Astrocyte (in vitro differentiated cells and primary cell): ENCODE measurements at regions not wholly inside any gene's neighbourhood (a gene's known extent, or its start where the extent isn't known, plus 50 kb on each side); places are given as distances from the start of the nearest gene placed in this dataset.
"Not testable (repeated sequence)": the region's sequence is repeated elsewhere in the genome, so short reads cannot be mapped to it uniquely, and the experiment has no call there.

Experiments used
- DNase-seq: peaks from one replicate; pipeline ENCODE4 v3.0.0-alpha.2; 2010; ENCODE audit warnings: low read depth
- FAIRE-seq: peaks from 2 replicates; lab custom pipeline; 2011; peaks lifted over from hg19 to GRCh38; lab: Jason Lieb, UNC
- H2AFZ ChIP-seq: 2 replicates; pipeline ENCODE4 v1.6.0; 2012; ENCODE audit warnings: low read depth, low read length, inconsistent platforms
- H3K27ac ChIP-seq: 2 replicates; pipeline ENCODE4 v1.5.1; 2011; ENCODE audit warnings: low read depth, low read length, inconsistent platforms
- H3K27me3 ChIP-seq: 2 replicates; pipeline ENCODE4 v1.6.0; 2011; ENCODE audit warnings: low read length, inconsistent platforms; ENCODE audit not compliant: insufficient read depth
- H3K36me3 ChIP-seq: 2 replicates; pipeline ENCODE4 v1.5.1; 2011; ENCODE audit warnings: low read length, inconsistent platforms; ENCODE audit not compliant: insufficient read depth
- H3K4me1 ChIP-seq: 2 replicates; pipeline ENCODE4 v1.5.1; 2011; ENCODE audit warnings: low read length, inconsistent platforms; ENCODE audit not compliant: insufficient read depth
- H3K4me2 ChIP-seq: 2 replicates; pipeline ENCODE4 v1.6.0; 2012; ENCODE audit warnings: low read length, inconsistent platforms
- H3K4me3 ChIP-seq: 2 replicates; pipeline ENCODE4 v1.5.1; 2011; ENCODE audit warnings: low read depth, mild to moderate bottlenecking, low read length, inconsistent platforms; ENCODE audit not compliant: insufficient read depth
- H3K79me2 ChIP-seq: 2 replicates; pipeline ENCODE4 v1.6.0; 2012; ENCODE audit warnings: mild to moderate bottlenecking, low read length, inconsistent platforms; ENCODE audit not compliant: insufficient read depth
- H3K9ac ChIP-seq: 2 replicates; pipeline ENCODE4 v1.6.0; 2012; ENCODE audit warnings: mild to moderate bottlenecking, low read length, inconsistent platforms
- H3K9me3 ChIP-seq: 2 replicates; pipeline ENCODE4 v1.5.1; 2012; ENCODE audit warnings: low read depth, mild to moderate bottlenecking, low read length, inconsistent platforms; ENCODE audit not compliant: insufficient read depth
- H4K20me1 ChIP-seq: 2 replicates; pipeline ENCODE4 v1.6.0; 2012; ENCODE audit warnings: low read length, inconsistent platforms; ENCODE audit not compliant: insufficient read depth
- H3K27ac Mint-ChIP-seq: one replicate; pipeline ENCODE4 v1.8.0; 2021; ENCODE audit warnings: mild to moderate bottlenecking, mixed read lengths; ENCODE audit not compliant: unreplicated experiment
- H3K27me3 Mint-ChIP-seq: one replicate; pipeline ENCODE4 v1.8.0; 2021; ENCODE audit warnings: low read depth, mixed read lengths; ENCODE audit not compliant: unreplicated experiment
- H3K36me3 Mint-ChIP-seq: one replicate; pipeline ENCODE4 v1.8.0; 2021; ENCODE audit warnings: low read depth, mixed read lengths; ENCODE audit not compliant: unreplicated experiment
- H3K4me1 Mint-ChIP-seq: one replicate; pipeline ENCODE4 v1.8.0; 2021; ENCODE audit warnings: low read depth, mixed read lengths; ENCODE audit not compliant: unreplicated experiment
- H3K4me3 Mint-ChIP-seq: one replicate; pipeline ENCODE4 v1.8.0; 2021; ENCODE audit warnings: mild to moderate bottlenecking, moderate library complexity, mixed read lengths; ENCODE audit not compliant: unreplicated experiment
- H3K9me3 Mint-ChIP-seq: one replicate; pipeline ENCODE4 v1.8.0; 2021; ENCODE audit warnings: mild to moderate bottlenecking, mixed read lengths; ENCODE audit not compliant: unreplicated experiment
- EZH2 ChIP-seq: IDR thresholded peaks from 2 replicates; pipeline ENCODE4 v1.6.1; 2012; ENCODE audit warnings: mild to moderate bottlenecking, low read length, inconsistent platforms; ENCODE audit not compliant: insufficient read depth
- TF ChIP-seq, protein P1 (sequence below): IDR thresholded peaks from 2 replicates; pipeline ENCODE4 v1.5.1; 2011; ENCODE audit warnings: low read depth, mild to moderate bottlenecking, inconsistent platforms, low read length, moderate library complexity; ENCODE audit not compliant: insufficient read depth

GRCh38 chr12:11497438-11497837 lies 102.1 kb upstream of the PRB2 start:
- H2AFZ ChIP-seq, result no peak overlapping the region
- H3K9me3 ChIP-seq, result no peaks in the 10 kb centered on the region
- TF ChIP-seq, protein P1, sequence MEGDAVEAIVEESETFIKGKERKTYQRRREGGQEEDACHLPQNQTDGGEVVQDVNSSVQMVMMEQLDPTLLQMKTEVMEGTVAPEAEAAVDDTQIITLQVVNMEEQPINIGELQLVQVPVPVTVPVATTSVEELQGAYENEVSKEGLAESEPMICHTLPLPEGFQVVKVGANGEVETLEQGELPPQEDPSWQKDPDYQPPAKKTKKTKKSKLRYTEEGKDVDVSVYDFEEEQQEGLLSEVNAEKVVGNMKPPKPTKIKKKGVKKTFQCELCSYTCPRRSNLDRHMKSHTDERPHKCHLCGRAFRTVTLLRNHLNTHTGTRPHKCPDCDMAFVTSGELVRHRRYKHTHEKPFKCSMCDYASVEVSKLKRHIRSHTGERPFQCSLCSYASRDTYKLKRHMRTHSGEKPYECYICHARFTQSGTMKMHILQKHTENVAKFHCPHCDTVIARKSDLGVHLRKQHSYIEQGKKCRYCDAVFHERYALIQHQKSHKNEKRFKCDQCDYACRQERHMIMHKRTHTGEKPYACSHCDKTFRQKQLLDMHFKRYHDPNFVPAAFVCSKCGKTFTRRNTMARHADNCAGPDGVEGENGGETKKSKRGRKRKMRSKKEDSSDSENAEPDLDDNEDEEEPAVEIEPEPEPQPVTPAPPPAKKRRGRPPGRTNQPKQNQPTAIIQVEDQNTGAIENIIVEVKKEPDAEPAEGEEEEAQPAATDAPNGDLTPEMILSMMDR, result no peak
- TF ChIP-seq EZH2, result no peak
- peaks cover 10% of the 10 kb centered on the region for H3K27me3 ChIP-seq
- H3K27ac ChIP-seq, result no peak overlapping the region
- peaks cover 3% of the 10 kb centered on the region for H4K20me1 ChIP-seq
- Mint-ChIP-seq H3K4me3 (no peak overlapping the region), H3K27ac (no peak overlapping the region), H3K9me3 (peaks cover 3% of the 10 kb centered on the region), H3K27me3 (peaks cover 50% of the 10 kb centered on the region), H3K4me1 (no peaks in the 10 kb centered on the region), H3K36me3 (no peaks in the 10 kb centered on the region)
- H3K79me2 ChIP-seq, result no peaks in the 10 kb centered on the region
- no peak for FAIRE-seq
- no peak overlapping the region for H3K9ac ChIP-seq
- no peak for DNase-seq
- H3K4me2 ChIP-seq, result no peak overlapping the region
- H3K36me3 ChIP-seq, result no peaks in the 10 kb centered on the region
- H3K4me1 ChIP-seq, result peaks cover 6% of the 10 kb centered on the region
- H3K4me3 ChIP-seq, result no peak overlapping the region

DNA sequence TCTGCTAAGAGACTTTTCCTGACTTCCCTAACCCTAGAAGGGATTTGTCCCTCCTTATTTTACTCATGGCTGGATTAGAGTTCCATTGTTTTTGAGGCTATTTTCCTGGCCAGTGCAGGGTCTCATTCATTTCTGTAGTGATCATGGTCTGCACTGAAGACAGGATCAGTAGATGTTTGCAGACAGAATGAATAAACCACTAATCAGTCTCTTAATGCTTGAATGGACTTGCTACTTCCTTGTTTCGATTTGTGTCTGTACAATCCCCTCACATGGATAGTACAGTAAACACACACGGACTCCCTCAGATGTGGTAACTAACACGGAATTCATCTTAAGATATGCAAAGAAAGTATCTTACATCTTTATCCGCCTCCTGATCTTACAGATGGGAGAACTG lies 102.6 kb upstream of the PRB2 start:
- Histone ChIP-seq H3K4me1 (peaks cover 6% of the 10 kb centered on the region), H3K4me3 (no peak overlapping the region), H3K9ac (no peak overlapping the region), H3K9me3 (no peaks in the 10 kb centered on the region), H3K4me2 (no peak overlapping the region), H2AFZ (no peak overlapping the region), H3K27me3 (peaks cover 9% of the 10 kb centered on the region), H3K36me3 (no peaks in the 10 kb centered on the region), H3K27ac (no peak overlapping the region), H3K79me2 (no peaks in the 10 kb centered on the region), H4K20me1 (peaks cover 3% of the 10 kb centered on the region)
- no peak for TF ChIP-seq EZH2
- TF ChIP-seq, protein P1, result no peak
- Mint-ChIP-seq H3K4me1 (no peaks in the 10 kb centered on the region), H3K9me3 (peaks cover 3% of the 10 kb centered on the region), H3K27me3 (peaks cover 52% of the 10 kb centered on the region), H3K4me3 (no peak overlapping the region), H3K36me3 (no peaks in the 10 kb centered on the region), H3K27ac (no peak overlapping the region)
- no peak for FAIRE-seq
- no peak for DNase-seq

GRCh38 chr12:11498574-11498973 lies 103.2 kb upstream of the PRB2 start:
- H3K36me3 Mint-ChIP-seq, H3K9me3 ChIP-seq, H3K9me3 Mint-ChIP-seq, H3K9ac ChIP-seq, H3K79me2 ChIP-seq, H3K4me1 ChIP-seq, DNase-seq, FAIRE-seq, H3K4me3 Mint-ChIP-seq, H2AFZ ChIP-seq, H3K4me1 Mint-ChIP-seq, H3K4me3 ChIP-seq, H3K4me2 ChIP-seq, H3K27ac Mint-ChIP-seq, H3K27ac ChIP-seq, H4K20me1 ChIP-seq, H3K36me3 ChIP-seq: not testable (repeated sequence)
- H3K27me3 ChIP-seq, result peaks cover 12% of the 10 kb centered on the region
- H3K27me3 Mint-ChIP-seq, result peaks cover 58% of the 10 kb centered on the region
